Body of pancreas (tissue), 4 donors: ENCODE measurements at regions not wholly inside any gene's neighbourhood (a gene's known extent, or its start where the extent isn't known, plus 50 kb on each side); places are given as distances from the start of the nearest gene placed in this dataset.

Experiments
- ATAC-seq: fragments of 150-250 bp; one replicate; pipeline ENCODE4 v1.9.1; 2016
- DNase-seq, 4 donors: peaks; one replicate each; pipeline ENCODE4 v3.0.0-alpha.2; 2019
- H3K27ac ChIP-seq, 4 donors: fragments of 200-600 bp; sonication (generic); 1 replicate in 3 of 4; 2 replicates in 1 of 4; pipeline versions ENCODE4 v1.5.1 to v1.6.1; 2016 to 2019; ENCODE audit warnings: mild to moderate bottlenecking in 1 of 4, mixed read lengths in 1 of 4, moderate library complexity in 1 of 4
- H3K27me3 ChIP-seq, 2 donors: fragments of 200-600 bp; sonication (generic); one replicate each; pipeline ENCODE4 v1.6.0; 2016; ENCODE audit warnings: mild to moderate bottlenecking in 1 of 2
- H3K36me3 ChIP-seq, 2 donors: fragments of 200-600 bp; sonication (generic); replicated peaks in 1 of 2; 2 replicates each; pipeline ENCODE4 v1.5.1; 2016; ENCODE audit warnings: low read depth in 2 of 2; ENCODE audit not compliant: insufficient read depth in 1 of 2
- H3K4me1 ChIP-seq: fragments of 200-600 bp; sonication (generic); one replicate; pipeline ENCODE4 v1.6.0; 2016
- H3K4me3 ChIP-seq, 2 donors: fragments of 200-600 bp; sonication (generic); 1 replicate in 1 of 2; 2 replicates in 1 of 2; pipeline ENCODE4 v1.5.1; 2016 to 2019
- H3K9me3 ChIP-seq, 3 donors: fragments of 200-600 bp; sonication (generic); 1 replicate in 2 of 3; 2 replicates in 1 of 3; pipeline ENCODE4 v1.5.1; 2016
- CTCF ChIP-seq, 7 experiments: fragments of 450-650 bp in 4 of 7; fragments of 200-600 bp in 3 of 7; sonication (generic) in 3 of 7; IDR thresholded peaks; one replicate each; pipeline ENCODE4 v1.5.1; 2016 to 2019; ENCODE audit warnings: antibody characterized with exemption in 7 of 7
- POLR2A ChIP-seq, 3 donors: fragments of 450-650 bp; IDR thresholded peaks; one replicate each; pipeline ENCODE4 v1.6.1; 2016; ENCODE audit warnings: antibody characterized with exemption in 3 of 3, mild to moderate bottlenecking in 2 of 3
- WGBS, 2 donors: methylation state at CpG; one replicate each; pipeline ENCODE4 v1.1.5; 2017; 5-methylcytosine and 5-hydroxymethylcytosine counted together
- intact Hi-C: fragments of 100-400 bp; cut with DNase I; formaldehyde crosslinking; loops from one replicate; pipeline ENCODE4 v1.15.1; 2023

- ATAC-seq: no peak
- Histone ChIP-seq H3K36me3 (no peaks in the 10 kb centered on the region), H3K4me1 (no peaks in the 10 kb centered on the region), H3K27me3 (no peaks in the 10 kb centered on the region), H3K9me3 (no peaks in the 10 kb centered on the region), H3K4me3 (no peak overlapping the region), H3K27ac (no peak overlapping the region)
- 68 to 75% methylated on average over 1 of the region's 1 CpG for WGBS, 2 donors
- intact Hi-C loops: no loop called here
- no peak for DNase-seq
- TF ChIP-seq POLR2A (IDR thresholded peaks at IDR 0.05): no peak
- no peak for TF ChIP-seq CTCF (IDR thresholded peaks at IDR 0.05)
These were observed 192.8 kb upstream of the PHACTR1 start for GRCh38 chr6:12523726-12524125.

- 78 to 97% methylated on average over 3 of the region's 3 CpGs for WGBS, 2 donors
These were observed 191.3 kb upstream of the PHACTR1 start for GRCh38 chr6:12525276-12525675.

GRCh38 chr6:12527339-12527738, 189.2 kb upstream of the PHACTR1 start:
- no peak overlapping the region for H3K4me3 ChIP-seq
- H3K9me3 ChIP-seq: no peaks in the 10 kb centered on the region
- WGBS, 2 donors: 73 to 74% methylated on average over 2 of the region's 2 CpGs
- no peak overlapping the region for H3K27ac ChIP-seq
- H3K27me3 ChIP-seq: no peaks in the 10 kb centered on the region
- TF ChIP-seq CTCF (IDR thresholded peaks at IDR 0.05): no peak
- no peak for TF ChIP-seq POLR2A (IDR thresholded peaks at IDR 0.05)
- DNase-seq: no peak
- ATAC-seq: no peak
- H3K36me3 ChIP-seq: no peaks in the 10 kb centered on the region
- H3K4me1 ChIP-seq: no peaks in the 10 kb centered on the region
- intact Hi-C loops: no loop called here

More at GRCh38 chr6:12525276-12525675, 191.3 kb upstream of the PHACTR1 start:
- intact Hi-C loops: no loop called here
- DNase-seq (no peak), ATAC-seq (no peak)
- Histone ChIP-seq H3K36me3 (no peaks in the 10 kb centered on the region), H3K4me1 (no peaks in the 10 kb centered on the region), H3K27me3 (no peaks in the 10 kb centered on the region), H3K4me3 (no peak overlapping the region), H3K9me3 (no peaks in the 10 kb centered on the region), H3K27ac (no peak overlapping the region)
- TF ChIP-seq POLR2A (IDR thresholded peaks at IDR 0.05) (no peak), CTCF (IDR thresholded peaks at IDR 0.05) (no peak)

GRCh38 chr6:12528136-12528535, 188.4 kb upstream of the PHACTR1 start:
- peak overlapping the region in 2 of 4 donors; percentile 51 to 52 for H3K27ac ChIP-seq
- no peaks in the 10 kb centered on the region for H3K27me3 ChIP-seq
- ATAC-seq (no peak), DNase-seq (no peak)
- intact Hi-C loops: no loop called here
- H3K4me3 ChIP-seq: no peak overlapping the region
- no peaks in the 10 kb centered on the region for H3K4me1 ChIP-seq
- no peaks in the 10 kb centered on the region for H3K9me3 ChIP-seq
- TF ChIP-seq POLR2A (IDR thresholded peaks at IDR 0.05) (no peak), CTCF (IDR thresholded peaks at IDR 0.05) (no peak)
- no peaks in the 10 kb centered on the region for H3K36me3 ChIP-seq
- 26 to 28% methylated on average over 5 of the region's 5 CpGs for WGBS, 2 donors

GRCh38 chr6:12528581-12529363, 187.8 kb upstream of the PHACTR1 start:
- H3K4me3 ChIP-seq: no peak overlapping the region
- intact Hi-C loops: no loop called here
- H3K9me3 ChIP-seq: no peaks in the 10 kb centered on the region
- no peak for ATAC-seq
- TF ChIP-seq CTCF (IDR thresholded peaks at IDR 0.05) (no peak), POLR2A (IDR thresholded peaks at IDR 0.05) (no peak)
- DNase-seq: no peak
- H3K27ac ChIP-seq: peak overlapping the region in 2 of 4 donors; percentile 51 to 52
- no peaks in the 10 kb centered on the region for H3K27me3 ChIP-seq
- 35 to 40% methylated on average over 8 of the region's 8 CpGs for WGBS, 2 donors
- H3K4me1 ChIP-seq: no peaks in the 10 kb centered on the region
- no peaks in the 10 kb centered on the region for H3K36me3 ChIP-seq
